TTC549 (cell line): ENCODE measurements at regions not wholly inside any gene's neighbourhood (a gene's known extent, or its start where the extent isn't known, plus 50 kb on each side); places are given as distances from the start of the nearest gene placed in this dataset.
"Not testable (repeated sequence)": the region's sequence is repeated elsewhere in the genome, so short reads cannot be mapped to it uniquely, and the experiment has no call there.

Source experiments
- FAIRE-seq: peaks from 2 replicates; lab custom pipeline; 2012; peaks lifted over from hg19 to GRCh38; lab: Jason Lieb, UNC

GRCh38 chr2:51846018-51846417 is 814.1 kb upstream of the NRXN1 start:
- FAIRE-seq: no peak

GRCh38 chr2:51844596-51844995 is 812.7 kb upstream of the NRXN1 start:
- no peak for FAIRE-seq

GRCh38 chr2:51829477-51829876 is 797.5 kb upstream of the NRXN1 start:
- FAIRE-seq: no peak

- FAIRE-seq: no peak
These were observed 793.9 kb upstream of the NRXN1 start for GRCh38 chr2:51825823-51826222.

GRCh38 chr2:51813247-51813646 is 781.3 kb upstream of the NRXN1 start:
- no peak for FAIRE-seq

- no peak for FAIRE-seq
These were observed 780.4 kb upstream of the NRXN1 start for GRCh38 chr2:51812138-51812866.

- no peak for FAIRE-seq
These were observed 778.3 kb upstream of the NRXN1 start for GRCh38 chr2:51810197-51810596.

GRCh38 chr2:51807229-51807628 is 775.3 kb upstream of the NRXN1 start:
- FAIRE-seq: no peak

- no peak for FAIRE-seq
These were observed 763.4 kb upstream of the NRXN1 start for GRCh38 chr2:51795248-51795888.

GRCh38 chr2:51791496-51791895 is 759.6 kb upstream of the NRXN1 start:
- no peak for FAIRE-seq

- FAIRE-seq: no peak
These were observed 758.9 kb upstream of the NRXN1 start for GRCh38 chr2:51790854-51791253.

GRCh38 chr2:51789918-51790317 is 758.0 kb upstream of the NRXN1 start:
- no peak for FAIRE-seq

- FAIRE-seq: no peak
These were observed 751.2 kb upstream of the NRXN1 start for GRCh38 chr2:51782921-51783765.

- FAIRE-seq: no peak
These were observed 749.8 kb upstream of the NRXN1 start for GRCh38 chr2:51781691-51782090.

GRCh38 chr2:51780353-51780752 is 748.4 kb upstream of the NRXN1 start:
- FAIRE-seq: no peak

GRCh38 chr2:51779723-51780122 is 747.8 kb upstream of the NRXN1 start:
- FAIRE-seq: not testable (repeated sequence)

- FAIRE-seq: no peak
These were observed 746.9 kb upstream of the NRXN1 start for GRCh38 chr2:51778806-51779205.

- FAIRE-seq: not testable (repeated sequence)
These were observed 742.7 kb upstream of the NRXN1 start for GRCh38 chr2:51774606-51775005.

GRCh38 chr2:51760441-51760840 is 728.5 kb upstream of the NRXN1 start:
- FAIRE-seq: no peak

GRCh38 chr2:51758081-51758480 is 726.1 kb upstream of the NRXN1 start:
- no peak for FAIRE-seq

- FAIRE-seq: no peak
These were observed 702.2 kb upstream of the NRXN1 start for GRCh38 chr2:51734115-51734514.

GRCh38 chr2:51723691-51724090 is 691.8 kb upstream of the NRXN1 start:
- no peak for FAIRE-seq

GRCh38 chr2:51722311-51722710 is 690.4 kb upstream of the NRXN1 start:
- FAIRE-seq: no peak
